ENCODE measurements at regions not wholly inside any gene's neighbourhood (a gene's known extent, or its start where the extent isn't known, plus 50 kb on each side); places are given as distances from the start of the nearest gene placed in this dataset.
"Not testable (repeated sequence)": the region's sequence is repeated elsewhere in the genome, so short reads cannot be mapped to it uniquely, and the experiment has no call there.

GRCh38 chr3:75237053-75237452 is 427.1 kb upstream of the FRG2C start:
- no peak overlapping the region for H3K4me3 ChIP-seq (ENCODE audit: low read depth, low read length)
- no peaks in the 10 kb centered on the region for H3K4me1 ChIP-seq (ENCODE audit: insufficient read depth)
- H3K27ac ChIP-seq (ENCODE audit: low read depth) = no peak overlapping the region
- 87% methylated on average over 1 of the region's 1 CpG for WGBS
- DNase-seq (ENCODE audit: extremely low spot score) = no peak
- H3K36me3 ChIP-seq (ENCODE audit: insufficient read depth) = no peaks in the 10 kb centered on the region

GRCh38 chr3:75237477-75237876 is 426.7 kb upstream of the FRG2C start:
- Histone ChIP-seq H3K27ac (ENCODE audit: low read depth) (no peak overlapping the region), H3K36me3 (ENCODE audit: insufficient read depth) (no peaks in the 10 kb centered on the region), H3K4me1 (ENCODE audit: insufficient read depth) (no peaks in the 10 kb centered on the region), H3K4me3 (ENCODE audit: low read depth, low read length) (no peak overlapping the region)
- 50% methylated on average over 3 of the region's 3 CpGs for WGBS
- DNase-seq (ENCODE audit: extremely low spot score) = no peak

GRCh38 chr3:75241226-75241962 is 422.7 kb upstream of the FRG2C start:
- not testable (repeated sequence) for H3K27ac ChIP-seq (ENCODE audit: low read depth); H3K4me3 ChIP-seq (ENCODE audit: low read depth, low read length); H3K36me3 ChIP-seq (ENCODE audit: insufficient read depth); H3K4me1 ChIP-seq (ENCODE audit: insufficient read depth); DNase-seq (ENCODE audit: extremely low spot score)
- WGBS = 49% methylated on average over 5 of the region's 5 CpGs

GRCh38 chr3:75242012-75242735 is 422.0 kb upstream of the FRG2C start:
- Histone ChIP-seq H3K4me1 (ENCODE audit: insufficient read depth) (no peaks in the 10 kb centered on the region), H3K4me3 (ENCODE audit: low read depth, low read length) (no peak overlapping the region), H3K27ac (ENCODE audit: low read depth) (no peak overlapping the region), H3K36me3 (ENCODE audit: insufficient read depth) (no peaks in the 10 kb centered on the region)
- no peak for DNase-seq (ENCODE audit: extremely low spot score)
- 83% methylated on average over 4 of the region's 4 CpGs for WGBS

- no peak overlapping the region for H3K27ac ChIP-seq (ENCODE audit: low read depth)
- no peaks in the 10 kb centered on the region for H3K4me1 ChIP-seq (ENCODE audit: insufficient read depth)
- H3K4me3 ChIP-seq (ENCODE audit: low read depth, low read length) = no peak overlapping the region
- no peak for DNase-seq (ENCODE audit: extremely low spot score)
- H3K36me3 ChIP-seq (ENCODE audit: insufficient read depth) = no peaks in the 10 kb centered on the region
These were observed 415.2 kb upstream of the FRG2C start for GRCh38 chr3:75248974-75249373.

GRCh38 chr3:75254685-75255084 is 409.4 kb upstream of the FRG2C start:
- H3K27ac ChIP-seq (ENCODE audit: low read depth) = no peak overlapping the region
- no peak for DNase-seq (ENCODE audit: extremely low spot score)
- no peaks in the 10 kb centered on the region for H3K36me3 ChIP-seq (ENCODE audit: insufficient read depth)
- 63% methylated on average over 3 of the region's 3 CpGs for WGBS
- H3K4me3 ChIP-seq (ENCODE audit: low read depth, low read length) = no peak overlapping the region
- H3K4me1 ChIP-seq (ENCODE audit: insufficient read depth) = no peaks in the 10 kb centered on the region

GRCh38 chr3:75258825-75259683 is 405.1 kb upstream of the FRG2C start:
- WGBS = 48% methylated on average over 5 of the region's 5 CpGs
- H3K4me3 ChIP-seq (ENCODE audit: low read depth, low read length); DNase-seq (ENCODE audit: extremely low spot score): not testable (repeated sequence)

GRCh38 chr3:75260975-75261374 is 403.2 kb upstream of the FRG2C start:
- DNase-seq (ENCODE audit: extremely low spot score); H3K27ac ChIP-seq (ENCODE audit: low read depth); H3K36me3 ChIP-seq (ENCODE audit: insufficient read depth); H3K4me1 ChIP-seq (ENCODE audit: insufficient read depth); H3K4me3 ChIP-seq (ENCODE audit: low read depth, low read length): not testable (repeated sequence)
- 59% methylated on average over 2 of the region's 2 CpGs for WGBS

More at GRCh38 chr3:75258825-75259683, 405.1 kb upstream of the FRG2C start:
- not testable (repeated sequence) for H3K27ac ChIP-seq (ENCODE audit: low read depth); H3K36me3 ChIP-seq (ENCODE audit: insufficient read depth); H3K4me1 ChIP-seq (ENCODE audit: insufficient read depth)

- no peaks in the 10 kb centered on the region for H3K4me1 ChIP-seq (ENCODE audit: insufficient read depth)
- H3K4me3 ChIP-seq (ENCODE audit: low read depth, low read length) = no peak overlapping the region
- no peaks in the 10 kb centered on the region for H3K36me3 ChIP-seq (ENCODE audit: insufficient read depth)
- no peak for DNase-seq (ENCODE audit: extremely low spot score)
- WGBS = 83% methylated on average over 1 of the region's 1 CpG
- no peak overlapping the region for H3K27ac ChIP-seq (ENCODE audit: low read depth)
These were observed 401.5 kb upstream of the FRG2C start for GRCh38 chr3:75262661-75263060.

- Histone ChIP-seq H3K27ac (ENCODE audit: low read depth) (no peak overlapping the region), H3K36me3 (ENCODE audit: insufficient read depth) (no peaks in the 10 kb centered on the region), H3K4me3 (ENCODE audit: low read depth, low read length) (no peak overlapping the region), H3K4me1 (ENCODE audit: insufficient read depth) (no peaks in the 10 kb centered on the region)
- 50% methylated on average over 3 of the region's 3 CpGs for WGBS
- DNase-seq (ENCODE audit: extremely low spot score) = no peak
These were observed 398.2 kb upstream of the FRG2C start for GRCh38 chr3:75265897-75266296.

GRCh38 chr3:75268576-75268975 is 395.6 kb upstream of the FRG2C start:
- WGBS = 93% methylated on average over 2 of the region's 2 CpGs
- not testable (repeated sequence) for H3K27ac ChIP-seq (ENCODE audit: low read depth); H3K36me3 ChIP-seq (ENCODE audit: insufficient read depth); H3K4me1 ChIP-seq (ENCODE audit: insufficient read depth); H3K4me3 ChIP-seq (ENCODE audit: low read depth, low read length); DNase-seq (ENCODE audit: extremely low spot score)

GRCh38 chr3:75272237-75272636 is 391.9 kb upstream of the FRG2C start:
- not testable (repeated sequence) for H3K4me1 ChIP-seq (ENCODE audit: insufficient read depth); DNase-seq (ENCODE audit: extremely low spot score); H3K36me3 ChIP-seq (ENCODE audit: insufficient read depth); H3K4me3 ChIP-seq (ENCODE audit: low read depth, low read length); H3K27ac ChIP-seq (ENCODE audit: low read depth)
- 60% methylated on average over 4 of the region's 4 CpGs for WGBS

GRCh38 chr3:75272691-75273090 is 391.4 kb upstream of the FRG2C start:
- WGBS = 27% methylated on average over 2 of the region's 2 CpGs
- H3K4me1 ChIP-seq (ENCODE audit: insufficient read depth) = no peaks in the 10 kb centered on the region
- no peak overlapping the region for H3K4me3 ChIP-seq (ENCODE audit: low read depth, low read length)
- no peak for DNase-seq (ENCODE audit: extremely low spot score)
- no peaks in the 10 kb centered on the region for H3K36me3 ChIP-seq (ENCODE audit: insufficient read depth)
- no peak overlapping the region for H3K27ac ChIP-seq (ENCODE audit: low read depth)

Data from urinary bladder (tissue), 3 donors.